Osteoblast (primary cell): ENCODE measurements at regions not wholly inside any gene's neighbourhood (a gene's known extent, or its start where the extent isn't known, plus 50 kb on each side); places are given as distances from the start of the nearest gene placed in this dataset.

Source experiments
- DNase-seq: peaks from one replicate; pipeline ENCODE4 v3.0.0; 2011; ENCODE audit warnings: low spot score, mixed read lengths; ENCODE audit not compliant: insufficient read length; ENCODE audit errors: missing footprints
- H2AFZ ChIP-seq: 2 replicates; pipeline ENCODE4 v1.6.0; 2011; ENCODE audit warnings: mild to moderate bottlenecking, low read length
- H3K27ac ChIP-seq: 2 replicates; pipeline ENCODE4 v1.5.1; 2011; ENCODE audit warnings: mild to moderate bottlenecking, low read depth, low read length, moderate library complexity
- H3K27me3 ChIP-seq: 2 replicates; pipeline ENCODE4 v1.6.0; 2012; ENCODE audit warnings: mild to moderate bottlenecking, control low read depth, inconsistent platforms, low read length, moderate library complexity; ENCODE audit not compliant: insufficient read depth
- H3K36me3 ChIP-seq: 2 replicates; pipeline ENCODE4 v1.5.1; 2011; ENCODE audit warnings: mild to moderate bottlenecking, low read length, control low read depth, moderate library complexity; ENCODE audit not compliant: insufficient read depth
- H3K4me1 ChIP-seq: 2 replicates; pipeline ENCODE4 v1.5.1; 2011; ENCODE audit warnings: mild to moderate bottlenecking, low read length, control low read depth, moderate library complexity; ENCODE audit not compliant: insufficient read depth
- H3K4me2 ChIP-seq: 2 replicates; pipeline ENCODE4 v1.6.0; 2011; ENCODE audit warnings: mild to moderate bottlenecking, low read length; ENCODE audit not compliant: insufficient read depth
- H3K4me3 ChIP-seq: fragments of 200-600 bp; sonication (generic); 3 replicates; pipeline ENCODE4 v1.5.1; 2012; ENCODE audit warnings: mild to moderate bottlenecking, low read length, inconsistent platforms; ENCODE audit not compliant: insufficient read depth
- H3K79me2 ChIP-seq: 2 replicates; pipeline ENCODE4 v1.6.0; 2012; ENCODE audit warnings: mild to moderate bottlenecking, low read length, control low read depth, inconsistent platforms; ENCODE audit not compliant: insufficient read depth
- H3K9me3 ChIP-seq: 2 replicates; pipeline ENCODE4 v1.5.1; 2011; ENCODE audit warnings: low read depth, low read length, control low read depth
- H4K20me1 ChIP-seq: 2 replicates; pipeline ENCODE4 v1.6.0; 2012; ENCODE audit warnings: mild to moderate bottlenecking, low read length, control low read depth; ENCODE audit not compliant: insufficient read depth
- CTCF ChIP-seq: IDR thresholded peaks from 2 replicates; pipeline ENCODE4 v1.5.1; 2011; ENCODE audit warnings: mild to moderate bottlenecking, low read depth, low read length, moderate library complexity; ENCODE audit errors: extremely low read depth

DNA sequence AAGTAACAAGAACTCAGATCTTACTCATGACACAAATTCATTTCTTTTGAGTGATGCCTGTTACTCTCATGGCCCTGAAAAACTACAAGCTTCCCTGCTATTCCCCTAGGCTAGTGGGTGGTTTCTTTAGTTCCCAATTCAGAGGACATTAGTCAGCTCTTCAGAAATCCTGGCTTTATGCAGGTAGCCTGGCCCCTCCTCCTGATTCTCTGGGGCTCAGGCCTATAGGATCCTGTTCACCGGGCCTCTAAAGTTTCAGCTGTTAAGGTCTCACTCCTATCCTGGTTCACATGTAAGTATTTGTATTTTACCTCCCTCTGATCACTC lies 87.3 kb upstream of the IRX5 start:
- no peaks in the 10 kb centered on the region for H3K36me3 ChIP-seq
- no peaks in the 10 kb centered on the region for H3K4me1 ChIP-seq
- H3K9me3 ChIP-seq, result no peaks in the 10 kb centered on the region
- H3K27ac ChIP-seq, result no peak overlapping the region
- no peak overlapping the region for H3K4me3 ChIP-seq
- H3K4me2 ChIP-seq, result no peak overlapping the region
- H3K79me2 ChIP-seq, result no peaks in the 10 kb centered on the region
- peaks cover 1% of the 10 kb centered on the region for H3K27me3 ChIP-seq
- DNase-seq, result no peak
- no peaks in the 10 kb centered on the region for H4K20me1 ChIP-seq
- H2AFZ ChIP-seq, result no peak overlapping the region
- no peak for TF ChIP-seq CTCF

GRCh38 chr16:54842743-54843423 lies 87.8 kb upstream of the IRX5 start:
- H4K20me1 ChIP-seq, result no peaks in the 10 kb centered on the region
- peaks cover 6% of the 10 kb centered on the region for H3K27me3 ChIP-seq
- H3K4me2 ChIP-seq, result no peak overlapping the region
- no peaks in the 10 kb centered on the region for H3K79me2 ChIP-seq
- H3K4me1 ChIP-seq, result peaks cover 4% of the 10 kb centered on the region
- H3K4me3 ChIP-seq, result no peak overlapping the region
- no peak for TF ChIP-seq CTCF
- H3K36me3 ChIP-seq, result no peaks in the 10 kb centered on the region
- no peak for DNase-seq
- H3K27ac ChIP-seq, result no peak overlapping the region
- no peak overlapping the region for H2AFZ ChIP-seq
- H3K9me3 ChIP-seq, result no peaks in the 10 kb centered on the region

DNA sequence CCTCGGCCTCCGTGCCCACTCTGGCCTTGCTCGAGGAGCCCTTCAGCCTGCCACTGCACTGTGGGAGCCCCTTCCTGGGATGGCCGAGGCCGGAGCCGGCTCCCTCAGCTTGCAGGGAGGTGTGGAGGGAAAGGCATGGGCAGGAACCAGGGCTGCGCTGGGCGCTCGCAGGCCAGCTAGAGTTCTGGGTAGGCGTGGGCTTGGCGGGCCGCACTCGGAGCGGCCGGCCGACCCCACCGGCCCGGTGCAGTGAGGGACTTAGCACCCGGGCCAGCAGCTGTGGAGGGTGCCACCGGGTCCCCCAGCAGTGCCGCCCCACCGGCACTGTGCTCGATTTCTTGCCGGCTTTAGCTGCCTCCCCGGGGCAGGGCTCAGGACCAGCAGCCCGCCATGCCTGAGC lies 101.0 kb upstream of the IRX5 start:
- Histone ChIP-seq H3K79me2 (no peaks in the 10 kb centered on the region), H2AFZ (no peak overlapping the region), H3K27me3 (peaks cover 8% of the 10 kb centered on the region), H3K4me1 (no peaks in the 10 kb centered on the region), H3K9me3 (no peaks in the 10 kb centered on the region), H3K36me3 (no peaks in the 10 kb centered on the region), H3K27ac (no peak overlapping the region), H3K4me3 (no peak overlapping the region), H4K20me1 (no peaks in the 10 kb centered on the region), H3K4me2 (no peak overlapping the region)
- no peak for DNase-seq
- no peak for TF ChIP-seq CTCF

- Histone ChIP-seq H4K20me1 (no peaks in the 10 kb centered on the region), H3K4me2 (no peak overlapping the region), H3K4me1 (no peaks in the 10 kb centered on the region), H3K27me3 (peaks cover 8% of the 10 kb centered on the region), H3K9me3 (no peaks in the 10 kb centered on the region), H3K4me3 (no peak overlapping the region), H3K27ac (no peak overlapping the region), H2AFZ (no peak overlapping the region), H3K36me3 (no peaks in the 10 kb centered on the region), H3K79me2 (no peaks in the 10 kb centered on the region)
- no peak for TF ChIP-seq CTCF
- no peak for DNase-seq
Measured at GRCh38 chr16:54822892-54823291, 107.8 kb upstream of the IRX5 start.
